Natural killer cell treated with Interleukin-12 subunit alpha and Interleukin-12 subunit beta and Interleukin-15 and Interleukin-18, amount 100 ng/mL, for 72 hours (primary cell): ENCODE measurements at regions not wholly inside any gene's neighbourhood (a gene's known extent, or its start where the extent isn't known, plus 50 kb on each side); places are given as distances from the start of the nearest gene placed in this dataset.

ENCODE experiments used
- ATAC-seq, 2 donors: fragments of 150-1000 bp; cut with Tn5 transposase in 1 of 2; sonication (Bioruptor Pico), chemical (Tn5 transposase) in 1 of 2; 2 replicates each; pipeline ENCODE4 v1.10.0; 2021
- DNase-seq: peaks from one replicate; pipeline ENCODE4 v3.0.0; 2022; ENCODE audit warnings: low spot score
- H3K27ac Mint-ChIP-seq, 2 donors: 1 replicate in 1 of 2; 2 replicates in 1 of 2; pipeline ENCODE4 v1.8.0; 2022; ENCODE audit warnings: mixed read lengths in 2 of 2, mild to moderate bottlenecking in 1 of 2, moderate library complexity in 1 of 2
- H3K27me3 Mint-ChIP-seq, 2 donors: 1 replicate in 1 of 2; 2 replicates in 1 of 2; pipeline ENCODE4 v1.8.0; 2022; ENCODE audit warnings: mixed read lengths in 2 of 2
- H3K36me3 Mint-ChIP-seq: one replicate; pipeline ENCODE4 v1.8.0; 2022; ENCODE audit warnings: mixed read lengths
- H3K4me1 Mint-ChIP-seq, 2 donors: 1 replicate in 1 of 2; 2 replicates in 1 of 2; pipeline ENCODE4 v1.8.0; 2022; ENCODE audit warnings: low read depth in 2 of 2, mixed read lengths in 2 of 2, mild to moderate bottlenecking in 1 of 2
- H3K4me3 Mint-ChIP-seq: one replicate; pipeline ENCODE4 v1.8.0; 2022; ENCODE audit warnings: mixed read lengths
- H3K9me3 Mint-ChIP-seq: 2 replicates; pipeline ENCODE4 v1.8.0; 2022; ENCODE audit warnings: mixed read lengths

GRCh38 chr1:5740865-5741860 is 251.1 kb downstream of the NPHP4 start:
- H3K36me3 Mint-ChIP-seq: no peaks in the 10 kb centered on the region
- ATAC-seq (no peak), DNase-seq (peak; percentile 38)
- no peak overlapping the region for H3K27ac Mint-ChIP-seq
- no peaks in the 10 kb centered on the region for H3K4me1 Mint-ChIP-seq
- peaks cover 7 to 13% of the 10 kb centered on the region in 2 donors for H3K27me3 Mint-ChIP-seq
- H3K4me3 Mint-ChIP-seq: no peak overlapping the region
- no peaks in the 10 kb centered on the region for H3K9me3 Mint-ChIP-seq

GRCh38 chr1:5740450-5740849 is 251.8 kb downstream of the NPHP4 start:
- DNase-seq: no peak
- peaks cover 7 to 13% of the 10 kb centered on the region in 2 donors for H3K27me3 Mint-ChIP-seq
- H3K36me3 Mint-ChIP-seq: no peaks in the 10 kb centered on the region
- no peak overlapping the region for H3K27ac Mint-ChIP-seq
- H3K9me3 Mint-ChIP-seq: no peaks in the 10 kb centered on the region
- H3K4me1 Mint-ChIP-seq: no peaks in the 10 kb centered on the region
- no peak overlapping the region for H3K4me3 Mint-ChIP-seq
- ATAC-seq: no peak

- DNase-seq (no peak), ATAC-seq (peak in 1 of 2 donors; percentile 16)
- Mint-ChIP-seq H3K9me3 (no peaks in the 10 kb centered on the region), H3K27me3 (peaks cover 5% of the 10 kb centered on the region in 2 donors), H3K4me1 (no peaks in the 10 kb centered on the region), H3K27ac (no peak overlapping the region), H3K36me3 (no peaks in the 10 kb centered on the region), H3K4me3 (no peak overlapping the region)
Observed at GRCh38 chr1:5739561-5740078, 252.6 kb downstream of the NPHP4 start.

GRCh38 chr1:5738911-5739462 is 253.2 kb downstream of the NPHP4 start:
- no peaks in the 10 kb centered on the region for H3K9me3 Mint-ChIP-seq
- no peak for ATAC-seq
- no peak overlapping the region for H3K4me3 Mint-ChIP-seq

GRCh38 chr1:5737081-5737480 is 255.1 kb downstream of the NPHP4 start:
- DNase-seq (no peak), ATAC-seq (no peak)
- Mint-ChIP-seq H3K4me1 (no peaks in the 10 kb centered on the region), H3K9me3 (no peaks in the 10 kb centered on the region), H3K36me3 (no peaks in the 10 kb centered on the region), H3K27ac (no peak overlapping the region), H3K27me3 (peaks cover 5 to 8% of the 10 kb centered on the region in 2 donors), H3K4me3 (no peak overlapping the region)

More at GRCh38 chr1:5738911-5739462, 253.2 kb downstream of the NPHP4 start:
- H3K27me3 Mint-ChIP-seq: peaks cover 3% of the 10 kb centered on the region in 2 donors
- DNase-seq: no peak
- H3K36me3 Mint-ChIP-seq: no peaks in the 10 kb centered on the region
- no peaks in the 10 kb centered on the region for H3K4me1 Mint-ChIP-seq
- H3K27ac Mint-ChIP-seq: no peak overlapping the region

GRCh38 chr1:5734996-5735395 is 257.2 kb downstream of the NPHP4 start:
- Mint-ChIP-seq H3K4me3 (no peak overlapping the region), H3K9me3 (no peaks in the 10 kb centered on the region), H3K4me1 (no peaks in the 10 kb centered on the region), H3K36me3 (no peaks in the 10 kb centered on the region), H3K27ac (no peak overlapping the region), H3K27me3 (peaks cover 8 to 10% of the 10 kb centered on the region in 2 donors)
- ATAC-seq (no peak), DNase-seq (peak; percentile 45)

- no peak for ATAC-seq
- H3K27me3 Mint-ChIP-seq: peaks cover 8 to 13% of the 10 kb centered on the region in 2 donors
- H3K4me1 Mint-ChIP-seq: no peaks in the 10 kb centered on the region
- no peaks in the 10 kb centered on the region for H3K9me3 Mint-ChIP-seq
- no peaks in the 10 kb centered on the region for H3K36me3 Mint-ChIP-seq
- no peak overlapping the region for H3K27ac Mint-ChIP-seq
- peak; percentile 54 for DNase-seq
- no peak overlapping the region for H3K4me3 Mint-ChIP-seq
Observed at GRCh38 chr1:5734414-5734813, 257.8 kb downstream of the NPHP4 start.

- peaks cover 8 to 13% of the 10 kb centered on the region in 2 donors for H3K27me3 Mint-ChIP-seq
- H3K4me1 Mint-ChIP-seq: no peaks in the 10 kb centered on the region
- no peaks in the 10 kb centered on the region for H3K9me3 Mint-ChIP-seq
- no peak for ATAC-seq
- peak; percentile 28 for DNase-seq
- H3K27ac Mint-ChIP-seq: no peak overlapping the region
- no peak overlapping the region for H3K4me3 Mint-ChIP-seq
- no peaks in the 10 kb centered on the region for H3K36me3 Mint-ChIP-seq
Observed at GRCh38 chr1:5733596-5733995, 258.6 kb downstream of the NPHP4 start.

GRCh38 chr1:5731110-5731423 is 261.2 kb downstream of the NPHP4 start:
- no peaks in the 10 kb centered on the region for H3K9me3 Mint-ChIP-seq
- ATAC-seq: no peak
- H3K27me3 Mint-ChIP-seq: peaks cover 13 to 14% of the 10 kb centered on the region in 2 donors
- H3K36me3 Mint-ChIP-seq: no peaks in the 10 kb centered on the region
- H3K27ac Mint-ChIP-seq: no peak overlapping the region
- no peak for DNase-seq
- no peaks in the 10 kb centered on the region for H3K4me1 Mint-ChIP-seq
- no peak overlapping the region for H3K4me3 Mint-ChIP-seq

GRCh38 chr1:5730272-5731109 is 261.7 kb downstream of the NPHP4 start:
- ATAC-seq (peak in 1 of 2 donors; percentile 29), DNase-seq (peak; percentile 42)
- H3K27ac Mint-ChIP-seq: no peak overlapping the region
- no peaks in the 10 kb centered on the region for H3K4me1 Mint-ChIP-seq
- H3K9me3 Mint-ChIP-seq: no peaks in the 10 kb centered on the region
- no peak overlapping the region for H3K4me3 Mint-ChIP-seq
- H3K27me3 Mint-ChIP-seq: peaks cover 13 to 14% of the 10 kb centered on the region in 2 donors
- H3K36me3 Mint-ChIP-seq: no peaks in the 10 kb centered on the region

GRCh38 chr1:5729636-5730145 is 262.5 kb downstream of the NPHP4 start:
- no peak for DNase-seq
- H3K36me3 Mint-ChIP-seq: no peaks in the 10 kb centered on the region
- no peaks in the 10 kb centered on the region for H3K9me3 Mint-ChIP-seq
- no peak overlapping the region for H3K27ac Mint-ChIP-seq
- H3K4me1 Mint-ChIP-seq: no peaks in the 10 kb centered on the region
- H3K27me3 Mint-ChIP-seq: peaks cover 13 to 14% of the 10 kb centered on the region in 2 donors
- ATAC-seq: no peak
- no peak overlapping the region for H3K4me3 Mint-ChIP-seq

GRCh38 chr1:5728663-5729355 is 263.4 kb downstream of the NPHP4 start:
- H3K9me3 Mint-ChIP-seq: no peaks in the 10 kb centered on the region
- H3K4me1 Mint-ChIP-seq: no peaks in the 10 kb centered on the region
- no peak overlapping the region for H3K27ac Mint-ChIP-seq
- DNase-seq (peak; percentile 39), ATAC-seq (no peak)
- no peaks in the 10 kb centered on the region for H3K36me3 Mint-ChIP-seq
- no peak overlapping the region for H3K4me3 Mint-ChIP-seq
- H3K27me3 Mint-ChIP-seq: peaks cover 10 to 15% of the 10 kb centered on the region in 2 donors
